Stimulated activated CD8-positive, alpha-beta memory T cell treated with anti-CD3 and anti-CD28 coated beads, Interleukin-7, amount 100 ng/mL, for 4 hours (primary cell): ENCODE measurements at regions not wholly inside any gene's neighbourhood (a gene's known extent, or its start where the extent isn't known, plus 50 kb on each side); places are given as distances from the start of the nearest gene placed in this dataset.

Source experiments
- DNase-seq, 2 donors: peaks; one replicate each; pipeline ENCODE4 v3.0.0-alpha.2; 2020; ENCODE audit warnings: low read depth in 2 of 2

- no peak for DNase-seq
Measured at GRCh38 chr10:10437886-10438285, 579.8 kb upstream of the CELF2 start.

- no peak for DNase-seq
Measured at GRCh38 chr10:10438335-10439100, 579.2 kb upstream of the CELF2 start.

GRCh38 chr10:10456856-10457255 is 560.8 kb upstream of the CELF2 start:
- no peak for DNase-seq

- DNase-seq, result no peak
Measured at GRCh38 chr10:10460451-10460850, 557.2 kb upstream of the CELF2 start.

GRCh38 chr10:10462151-10462941 is 555.3 kb upstream of the CELF2 start:
- DNase-seq, result no peak

- DNase-seq, result no peak
Measured at GRCh38 chr10:10471758-10472157, 545.9 kb upstream of the CELF2 start.

GRCh38 chr10:10475812-10476211 is 541.9 kb upstream of the CELF2 start:
- no peak for DNase-seq

- no peak for DNase-seq
Measured at GRCh38 chr10:10477844-10478243, 539.8 kb upstream of the CELF2 start.

GRCh38 chr10:10479465-10479864 is 538.2 kb upstream of the CELF2 start:
- no peak for DNase-seq

- no peak for DNase-seq
Measured at GRCh38 chr10:10482613-10483012, 535.1 kb upstream of the CELF2 start.

GRCh38 chr10:10489076-10489475 is 528.6 kb upstream of the CELF2 start:
- no peak for DNase-seq

- DNase-seq, result no peak
Measured at GRCh38 chr10:10489805-10490571, 527.7 kb upstream of the CELF2 start.

- no peak for DNase-seq
Measured at GRCh38 chr10:10490581-10490980, 527.1 kb upstream of the CELF2 start.

GRCh38 chr10:10492420-10492819 is 525.3 kb upstream of the CELF2 start:
- no peak for DNase-seq

GRCh38 chr10:10493833-10494232 is 523.8 kb upstream of the CELF2 start:
- DNase-seq, result no peak

- DNase-seq, result no peak
Measured at GRCh38 chr10:10497245-10497644, 520.4 kb upstream of the CELF2 start.

- no peak for DNase-seq
Measured at GRCh38 chr10:10498781-10499180, 518.9 kb upstream of the CELF2 start.

GRCh38 chr10:10499839-10500238 is 517.8 kb upstream of the CELF2 start:
- no peak for DNase-seq

GRCh38 chr10:10500937-10501336 is 516.7 kb upstream of the CELF2 start:
- DNase-seq, result no peak

GRCh38 chr10:10503772-10504171 is 513.9 kb upstream of the CELF2 start:
- DNase-seq, result no peak

- DNase-seq, result no peak
Measured at GRCh38 chr10:10508211-10508610, 509.5 kb upstream of the CELF2 start.

GRCh38 chr10:10510179-10510578 is 507.5 kb upstream of the CELF2 start:
- no peak for DNase-seq
